NCI-H69 (cell line): ENCODE measurements at regions not wholly inside any gene's neighbourhood (a gene's known extent, or its start where the extent isn't known, plus 50 kb on each side); places are given as distances from the start of the nearest gene placed in this dataset.
"Not testable (repeated sequence)": the region's sequence is repeated elsewhere in the genome, so short reads cannot be mapped to it uniquely, and the experiment has no call there.

Experiments
- DNase-seq: peaks from one replicate; lab custom pipeline; 2025; lab: John Stamatoyannopoulos, UW

- not testable (repeated sequence) for DNase-seq
Observed at GRCh38 chr16:29274055-29275035, 132.2 kb downstream of the NPIPB11 start.

- not testable (repeated sequence) for DNase-seq
Observed at GRCh38 chr16:29273298-29274054, 133.0 kb downstream of the NPIPB11 start.

GRCh38 chr16:29271721-29272675 is 134.5 kb downstream of the NPIPB11 start:
- DNase-seq, result not testable (repeated sequence)

GRCh38 chr16:29270923-29271322 is 135.6 kb downstream of the NPIPB11 start:
- DNase-seq, result not testable (repeated sequence)

- DNase-seq, result not testable (repeated sequence)
Observed at GRCh38 chr16:29270033-29270432, 136.5 kb downstream of the NPIPB11 start.

- not testable (repeated sequence) for DNase-seq
Observed at GRCh38 chr16:29269192-29269811, 137.2 kb downstream of the NPIPB11 start.

- not testable (repeated sequence) for DNase-seq
Observed at GRCh38 chr16:29268785-29269191, 137.7 kb downstream of the NPIPB11 start.

GRCh38 chr16:29268348-29268747 is 138.2 kb downstream of the NPIPB11 start:
- DNase-seq, result not testable (repeated sequence)

GRCh38 chr16:29267891-29268290 is 138.6 kb downstream of the NPIPB11 start:
- not testable (repeated sequence) for DNase-seq

- DNase-seq, result not testable (repeated sequence)
Observed at GRCh38 chr16:29267055-29267619, 139.4 kb downstream of the NPIPB11 start.

GRCh38 chr16:29266612-29267011 is 139.9 kb downstream of the NPIPB11 start:
- not testable (repeated sequence) for DNase-seq

- peak; percentile 59 for DNase-seq
Observed at GRCh38 chr16:29265255-29265853, 141.2 kb downstream of the NPIPB11 start.

- not testable (repeated sequence) for DNase-seq
Observed at GRCh38 chr16:29264080-29264837, 142.3 kb downstream of the NPIPB11 start.

- DNase-seq, result not testable (repeated sequence)
Observed at GRCh38 chr16:29262725-29263124, 143.8 kb downstream of the NPIPB11 start.

- DNase-seq, result not testable (repeated sequence)
Observed at GRCh38 chr16:29261427-29262248, 144.9 kb downstream of the NPIPB11 start.

- DNase-seq, result not testable (repeated sequence)
Observed at GRCh38 chr16:29260683-29261426, 145.7 kb downstream of the NPIPB11 start.

GRCh38 chr16:29259635-29260457 is 146.7 kb downstream of the NPIPB11 start:
- not testable (repeated sequence) for DNase-seq
